ENCODE measurements at regions not wholly inside any gene's neighbourhood (a gene's known extent, or its start where the extent isn't known, plus 50 kb on each side); places are given as distances from the start of the nearest gene placed in this dataset.
"Not testable (repeated sequence)": the region's sequence is repeated elsewhere in the genome, so short reads cannot be mapped to it uniquely, and the experiment has no call there.

DNA sequence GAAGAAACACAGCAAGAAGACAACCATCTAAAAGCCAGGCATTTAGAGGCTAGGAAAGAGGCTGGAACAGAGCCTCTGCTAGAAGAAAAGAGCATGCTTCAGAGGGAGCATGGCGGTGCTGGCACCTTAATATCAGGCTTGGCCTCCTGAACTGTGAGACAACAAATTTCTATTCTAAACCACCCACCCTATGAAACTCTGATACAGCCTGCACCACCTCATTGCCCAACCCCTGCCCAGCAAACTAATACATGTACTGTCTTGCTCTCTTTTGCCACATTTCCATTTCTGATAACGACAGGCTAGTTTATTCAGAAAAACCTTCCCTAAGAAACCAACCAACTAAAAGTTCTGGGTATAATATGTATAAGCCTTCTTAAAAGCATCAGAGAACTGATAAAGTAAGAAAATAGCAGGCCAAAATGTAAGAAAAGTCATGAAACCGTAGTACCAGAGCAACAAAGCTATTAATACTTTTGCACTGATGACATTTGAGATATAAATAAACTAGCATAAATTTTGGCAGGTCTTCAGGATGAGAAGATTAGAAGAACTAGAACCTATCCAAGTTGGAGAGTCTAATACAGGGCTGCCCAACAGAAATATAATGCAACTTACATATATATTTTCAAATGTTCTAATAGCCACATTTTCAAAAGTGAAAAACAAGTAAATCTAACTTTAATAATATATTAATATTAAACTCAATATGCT lies 184.7 kb upstream of the HSF2 start:
- intact Hi-C loops (cut with DNase I): no loop called here
- DNase-seq: no peak

DNA sequence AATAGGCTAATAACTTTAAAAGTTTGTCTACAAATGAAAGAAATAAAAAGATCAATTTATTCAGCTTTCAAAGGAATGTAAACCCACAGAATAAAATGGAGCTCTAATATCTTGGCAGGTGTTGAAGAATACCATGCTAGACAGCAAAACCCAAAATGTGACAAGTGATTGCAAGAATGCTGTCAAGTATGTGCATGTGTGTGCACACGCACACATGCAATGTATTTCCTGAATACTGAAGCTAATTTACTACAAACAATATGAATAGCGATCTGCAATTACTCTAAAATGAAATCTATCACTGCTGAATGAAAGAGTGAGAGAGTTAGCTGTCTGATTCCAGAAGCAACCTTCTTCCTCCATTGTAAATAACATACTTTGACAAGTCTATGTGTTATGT lies 179.2 kb upstream of the HSF2 start:
- intact Hi-C loops (cut with DNase I): no loop called here
- DNase-seq: no peak

DNA sequence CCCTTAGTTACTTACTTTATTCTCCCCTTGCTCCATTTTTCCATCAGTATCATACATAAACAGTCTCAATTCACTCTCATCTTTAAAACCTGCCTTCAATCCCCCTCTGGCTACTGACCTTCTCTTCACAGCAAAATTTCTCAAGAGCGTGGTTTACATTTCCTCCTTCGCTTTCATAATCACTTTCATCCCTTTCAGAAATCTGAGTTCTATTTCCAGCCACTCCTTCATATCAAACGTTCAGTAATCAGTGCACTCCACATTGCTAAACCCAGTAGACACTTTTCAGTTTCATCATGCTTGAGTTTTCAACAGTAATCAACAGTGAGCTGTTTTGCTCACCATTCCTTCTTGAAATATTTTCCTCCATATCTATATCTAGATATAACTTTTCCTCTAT lies 176.7 kb upstream of the HSF2 start:
- intact Hi-C loops (cut with DNase I): no loop called here
- DNase-seq: no peak

DNA sequence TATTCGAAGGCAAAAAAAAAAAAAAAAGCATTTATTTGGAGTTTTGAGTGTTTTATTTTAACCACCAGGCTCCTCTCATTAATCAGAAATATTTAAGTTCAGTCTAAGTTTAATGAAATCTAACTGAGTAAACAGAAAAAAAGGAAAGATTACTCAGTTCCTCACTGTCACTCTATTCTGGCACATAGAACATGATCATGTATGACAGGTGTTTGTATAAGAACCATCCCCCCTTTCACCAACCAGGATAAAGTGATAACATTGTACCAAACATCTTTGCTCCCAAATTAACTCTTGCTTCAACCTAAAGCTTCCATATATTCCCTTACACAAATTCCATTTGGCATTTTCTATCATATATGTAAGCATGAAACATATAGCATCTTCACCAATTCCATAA lies 176.2 kb upstream of the HSF2 start:
- no peak for DNase-seq
- intact Hi-C loops (cut with DNase I): no loop called here

DNA sequence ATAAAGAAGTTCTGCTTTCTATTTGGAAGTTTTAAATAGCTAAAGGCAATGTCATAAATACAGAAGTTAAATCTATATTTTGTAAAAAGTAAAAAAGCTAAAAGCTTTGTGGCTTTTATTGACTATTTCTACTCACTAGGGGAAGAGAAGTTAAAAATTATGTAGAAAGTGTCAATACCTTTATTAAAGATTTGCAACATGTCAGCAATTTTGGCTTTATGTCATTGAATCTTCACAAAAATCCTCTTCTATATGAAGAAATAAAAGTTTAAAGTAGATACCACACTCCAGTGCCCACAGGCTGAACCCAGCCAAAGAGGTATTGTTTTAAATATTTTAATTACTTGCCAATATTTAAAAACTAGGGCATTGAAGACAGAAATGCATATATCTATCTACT lies 160.6 kb upstream of the HSF2 start:
- intact Hi-C loops (cut with DNase I): no loop called here
- no peak for DNase-seq

DNA sequence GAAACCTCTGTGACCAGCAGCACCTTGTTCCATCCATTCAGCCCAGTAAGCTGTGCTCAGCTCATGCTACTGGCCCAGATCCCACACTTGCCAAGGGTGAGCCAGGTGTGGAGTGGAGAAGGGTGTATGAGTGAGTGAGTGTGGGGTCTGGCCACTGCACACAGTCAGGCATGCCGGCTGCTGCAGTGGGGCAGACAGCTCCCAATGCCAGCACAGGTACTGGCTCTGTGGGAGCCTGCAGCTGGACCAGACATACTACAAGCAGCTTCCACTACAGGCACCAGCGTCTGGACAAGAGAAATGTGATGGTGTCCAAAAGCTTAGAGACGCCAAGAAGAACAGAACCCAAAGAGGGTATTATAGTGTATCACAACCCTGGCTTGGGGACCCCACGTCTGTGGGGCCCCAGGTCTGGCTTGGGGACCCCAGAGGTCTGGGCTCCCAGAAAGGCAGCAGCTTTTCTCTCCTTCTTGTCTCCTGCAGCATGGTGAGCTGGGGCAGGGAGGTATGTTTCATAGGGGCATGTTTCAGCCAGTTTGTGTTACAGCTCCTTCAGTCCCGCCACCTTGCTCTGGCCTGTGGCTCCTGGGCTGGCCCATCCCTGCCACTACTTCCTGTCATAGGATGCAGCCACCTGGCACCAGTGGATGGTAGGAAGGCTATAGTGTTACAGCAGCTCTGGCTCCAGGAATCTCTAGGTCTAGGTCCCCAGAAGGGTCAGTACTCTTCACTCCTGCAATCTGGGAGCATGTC lies 152.4 kb upstream of the HSF2 start:
- DNase-seq: no peak
- intact Hi-C loops (cut with DNase I): no loop called here

DNA sequence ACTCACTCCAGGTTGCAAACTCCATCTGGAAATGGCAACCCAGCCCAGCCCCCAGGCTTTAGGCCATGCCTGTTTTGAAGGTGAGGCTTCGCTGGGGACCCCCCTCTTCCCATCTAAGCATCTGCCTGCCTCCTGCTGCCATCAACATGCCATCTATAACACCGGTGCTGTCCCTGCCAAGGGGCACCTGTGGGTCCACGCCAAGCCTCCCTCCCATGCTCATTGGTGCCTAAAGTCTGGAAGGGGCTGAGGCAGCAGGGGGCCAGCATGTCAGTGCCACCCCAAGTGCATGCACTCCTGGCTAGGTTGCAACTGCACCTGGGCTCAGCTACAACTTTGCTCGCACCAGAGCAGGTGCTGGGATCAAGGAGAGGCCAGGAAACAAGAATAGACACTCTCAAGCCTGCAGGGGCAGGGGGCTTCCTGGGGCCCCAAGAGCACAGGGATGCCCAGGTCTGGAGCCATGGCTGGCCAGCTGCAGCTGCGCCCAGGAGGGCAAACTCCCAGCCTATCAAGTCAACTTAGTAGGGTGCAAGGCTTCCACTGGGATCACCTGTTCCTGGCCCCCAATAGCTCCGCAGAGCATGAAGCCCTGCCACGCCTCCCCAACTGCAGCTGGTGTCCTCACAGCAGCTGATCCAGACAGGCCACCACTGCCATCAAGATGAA lies 151.3 kb upstream of the HSF2 start:
- intact Hi-C loops (cut with DNase I): no loop called here
- no peak for DNase-seq

DNA sequence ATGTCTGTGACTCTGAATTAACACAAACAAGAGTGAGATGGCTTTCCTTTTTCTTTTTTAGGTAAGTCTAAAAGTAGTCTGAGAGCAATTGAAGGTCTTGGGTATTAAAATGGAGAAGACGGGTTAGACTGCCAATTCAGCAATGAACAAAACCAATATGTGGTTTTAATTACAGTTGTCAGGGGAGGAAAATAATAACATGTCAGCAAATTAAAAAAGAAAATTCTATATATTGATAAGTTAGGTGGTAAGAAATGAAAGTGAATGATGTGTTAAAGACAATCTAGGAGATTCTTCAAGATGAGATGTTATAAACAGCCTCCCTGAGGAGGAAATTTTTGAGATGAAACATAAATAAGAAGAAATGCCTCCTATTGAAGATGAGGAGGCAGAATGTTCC lies 150.6 kb upstream of the HSF2 start:
- intact Hi-C loops (cut with DNase I): no loop called here
- DNase-seq: no peak

DNA sequence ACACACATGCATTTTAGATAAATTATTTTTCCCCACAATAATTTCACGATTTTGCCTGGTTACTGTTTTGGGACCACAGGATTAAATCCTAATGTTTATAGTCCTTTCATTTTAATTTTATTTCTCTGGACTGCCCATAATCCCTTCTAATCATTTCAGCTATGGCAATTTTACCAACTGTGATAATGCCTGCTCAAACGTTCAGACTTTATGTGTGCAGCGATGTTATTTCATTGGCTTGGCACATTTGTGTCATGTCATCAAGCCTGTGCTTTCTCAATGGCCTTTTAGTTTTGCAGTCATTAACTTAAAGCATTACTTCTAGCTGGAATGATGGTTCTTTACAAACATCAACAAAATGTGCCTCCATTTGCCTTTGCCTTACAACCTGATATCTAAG lies 140.6 kb upstream of the HSF2 start:
- no peak for DNase-seq
- intact Hi-C loops (cut with DNase I): no loop called here

DNA sequence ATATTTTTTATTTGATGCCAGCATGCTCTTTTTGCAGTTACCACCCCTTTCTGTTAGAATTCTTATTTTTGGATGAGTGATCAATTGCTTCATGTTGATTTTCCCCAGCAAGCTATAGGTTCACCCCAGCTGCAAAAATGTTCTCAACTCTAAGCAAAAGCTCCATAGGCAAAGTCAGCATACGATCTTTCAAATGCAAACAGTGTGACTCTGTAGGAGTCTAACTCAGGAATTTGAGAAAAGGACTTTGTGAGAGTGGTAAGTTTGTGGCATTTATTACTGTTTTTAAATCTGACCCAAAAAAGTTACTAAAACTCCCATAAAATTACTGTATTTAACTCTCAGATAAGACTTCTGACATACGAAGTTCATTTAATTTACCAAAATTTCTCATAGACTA lies 134.9 kb upstream of the HSF2 start:
- intact Hi-C loops (cut with DNase I): no loop called here
- no peak for DNase-seq

DNA sequence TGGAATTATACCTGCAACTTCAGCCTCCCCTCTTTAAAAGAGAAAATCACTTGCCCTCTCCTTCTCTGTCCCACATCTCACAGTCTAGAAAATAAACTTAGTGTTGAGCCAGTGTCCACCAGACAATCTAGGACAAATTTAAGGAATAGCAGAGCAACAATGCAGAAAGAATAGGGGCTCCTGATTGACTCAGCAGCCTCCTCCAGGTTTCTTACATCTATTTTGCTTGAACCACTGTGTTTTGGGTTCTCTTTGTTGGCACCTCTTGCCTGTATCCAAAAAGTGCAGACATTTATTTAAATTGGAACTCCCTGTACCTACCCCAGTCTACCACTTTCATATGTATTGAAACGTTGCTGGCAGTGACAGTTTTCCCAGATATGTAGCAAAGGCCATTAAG lies 133.7 kb upstream of the HSF2 start:
- intact Hi-C loops (cut with DNase I): no loop called here
- DNase-seq: no peak

DNA sequence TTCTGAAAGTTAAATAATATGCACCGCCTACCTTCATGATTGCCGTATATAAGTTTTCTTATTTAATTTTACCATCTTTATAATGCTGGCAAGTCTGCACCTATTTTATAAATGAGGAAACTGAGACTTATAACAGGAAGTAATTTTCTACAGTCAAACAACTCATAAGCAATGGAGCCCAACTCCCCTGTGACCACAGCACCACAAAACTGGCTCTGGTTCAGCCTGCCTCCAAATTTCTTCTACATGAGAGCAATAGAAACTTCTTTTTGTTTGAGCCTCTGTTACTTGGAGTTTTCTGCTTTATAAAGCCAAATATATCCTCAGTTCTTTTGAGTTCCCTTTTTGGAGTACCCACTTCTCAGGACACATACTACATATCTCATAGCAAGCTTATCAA lies 131.1 kb upstream of the HSF2 start:
- no peak for DNase-seq
- intact Hi-C loops (cut with DNase I): no loop called here

DNA sequence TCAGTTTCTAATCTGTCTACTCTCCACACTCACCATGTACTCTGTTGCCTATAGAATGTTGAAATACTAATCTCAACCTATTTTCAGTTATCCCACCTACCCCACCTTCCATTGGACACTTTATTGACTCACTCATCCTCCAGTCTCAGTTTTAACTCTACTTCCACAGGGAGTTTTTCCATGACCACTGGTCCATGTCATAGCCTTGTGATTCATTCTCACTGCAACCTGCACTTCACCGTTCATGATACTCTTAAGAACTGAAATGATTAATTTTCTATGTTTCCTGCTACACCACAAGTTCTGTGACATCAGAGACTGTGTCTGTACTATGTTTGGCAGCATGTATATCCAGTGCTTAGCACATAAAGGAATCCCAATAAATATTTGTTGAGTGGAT lies 122.8 kb upstream of the HSF2 start:
- DNase-seq: no peak

DNA sequence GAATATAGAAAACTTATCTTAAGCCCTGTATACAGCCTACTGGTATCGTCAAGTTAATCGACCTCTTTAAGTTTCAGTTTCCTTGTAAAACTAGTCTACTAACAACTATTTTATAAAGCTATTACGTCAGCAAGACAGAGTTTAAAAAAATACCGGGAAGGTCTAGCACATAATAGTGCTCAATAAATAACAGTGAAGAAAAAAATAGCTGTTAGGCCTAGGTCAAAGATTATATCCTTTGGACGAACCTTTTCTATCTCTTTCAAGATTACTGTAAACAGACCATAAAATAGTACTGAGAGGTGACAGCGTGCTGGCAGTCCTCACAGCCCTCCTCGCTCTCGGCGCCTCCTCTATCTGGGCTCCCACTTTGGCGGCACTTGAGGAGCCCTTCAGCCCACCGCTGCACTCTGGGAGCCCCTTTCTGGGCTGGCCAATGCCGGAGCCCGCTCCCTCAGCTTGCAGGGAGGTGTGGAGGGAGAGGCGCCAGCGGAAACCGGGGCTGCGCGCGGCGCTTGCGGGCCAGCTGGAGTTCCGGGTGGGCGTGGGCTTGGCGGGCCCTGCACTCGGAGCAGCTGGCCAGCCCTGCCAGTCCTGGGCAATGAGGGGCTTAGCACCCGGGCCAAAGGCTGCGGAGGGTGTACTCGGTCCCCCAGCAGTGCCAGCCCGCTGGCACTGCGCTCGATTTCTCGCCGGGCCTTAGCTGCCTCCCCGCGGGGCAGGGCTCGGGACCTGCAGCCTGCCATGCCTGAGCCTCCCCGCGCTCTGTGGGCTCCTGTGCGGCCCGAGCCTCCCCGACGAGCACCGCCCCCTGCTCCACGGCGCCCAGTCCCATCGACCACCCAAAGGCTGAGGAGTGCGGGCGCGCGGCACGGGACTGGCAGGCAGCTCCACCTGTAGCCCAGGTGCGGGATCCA lies 119.1 kb upstream of the HSF2 start:
- DNase-seq; intact Hi-C loops (cut with DNase I): not testable (repeated sequence)

More for the DNA sequence above, 122.8 kb upstream of the HSF2 start:
- intact Hi-C loops (cut with DNase I): no loop called here

DNA sequence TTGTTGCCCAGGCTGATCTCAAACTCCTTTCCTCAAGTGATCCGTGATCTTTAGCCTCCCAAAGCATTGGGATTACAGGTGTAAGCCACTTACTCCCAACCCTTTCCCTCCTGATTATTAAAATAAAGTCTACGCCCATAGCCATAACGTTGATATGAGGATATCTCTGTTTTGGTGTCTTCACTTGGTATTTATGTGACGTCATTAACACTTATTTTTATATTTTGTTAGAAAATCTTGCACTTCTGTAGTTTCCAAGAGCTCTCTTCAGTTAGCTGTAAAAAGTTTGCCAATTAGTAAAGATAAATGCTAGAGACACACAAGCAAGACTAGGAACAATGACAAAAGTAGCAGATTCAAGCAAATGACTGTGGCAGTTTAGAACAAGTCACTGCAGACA lies 115.6 kb upstream of the HSF2 start:
- intact Hi-C loops (cut with DNase I): no loop called here
- DNase-seq: no peak

DNA sequence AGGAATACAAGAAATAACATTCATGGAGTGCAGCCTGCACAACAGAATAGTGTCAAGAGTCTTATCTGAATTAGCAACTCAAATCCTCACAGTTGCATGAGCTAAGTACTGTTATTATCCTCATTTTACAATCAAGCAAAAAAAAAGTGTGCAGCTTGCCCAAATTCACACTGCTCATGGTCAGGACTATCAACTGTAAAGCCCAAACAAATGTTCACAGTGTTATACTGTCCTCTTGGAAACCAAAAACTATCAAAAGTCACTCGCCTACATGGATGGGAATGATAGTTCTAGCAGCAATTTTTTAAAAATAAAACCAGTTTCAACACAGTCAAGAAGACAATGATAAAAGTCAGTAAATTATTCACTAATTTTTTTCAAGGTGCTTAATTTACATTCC lies 114.6 kb upstream of the HSF2 start:
- intact Hi-C loops (cut with DNase I): no loop called here
- DNase-seq: no peak

DNA sequence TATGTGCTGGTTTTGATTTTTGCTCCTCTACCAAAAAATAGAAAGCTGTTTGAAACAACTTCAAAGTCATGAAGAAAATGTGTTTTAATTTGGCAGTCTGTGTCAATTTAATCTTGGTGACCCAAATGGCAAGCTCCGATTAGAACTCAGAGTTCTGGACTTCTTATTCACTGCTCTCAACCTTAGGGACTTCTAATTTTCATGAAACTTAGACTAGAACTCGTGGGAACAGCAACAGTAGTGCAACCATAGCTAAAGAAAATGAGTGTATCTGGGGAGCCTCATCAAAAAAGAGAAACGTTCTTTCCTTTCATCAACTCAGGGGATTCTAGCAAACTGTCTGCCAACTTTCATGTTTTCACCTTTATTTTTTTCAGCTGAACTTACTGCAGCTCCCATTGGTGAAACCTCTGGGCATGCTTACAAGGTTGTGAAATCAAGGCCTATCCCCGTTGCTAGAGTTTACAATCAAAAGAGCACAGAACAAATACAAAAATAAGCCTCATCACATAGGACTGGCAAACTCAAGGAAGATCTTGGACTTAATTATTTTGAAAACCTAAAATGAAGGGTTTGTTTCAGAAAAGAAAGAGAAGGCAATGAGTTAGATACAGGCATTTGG lies 114.0 kb upstream of the HSF2 start:
- intact Hi-C loops (cut with DNase I): no loop called here
- DNase-seq: no peak

DNA sequence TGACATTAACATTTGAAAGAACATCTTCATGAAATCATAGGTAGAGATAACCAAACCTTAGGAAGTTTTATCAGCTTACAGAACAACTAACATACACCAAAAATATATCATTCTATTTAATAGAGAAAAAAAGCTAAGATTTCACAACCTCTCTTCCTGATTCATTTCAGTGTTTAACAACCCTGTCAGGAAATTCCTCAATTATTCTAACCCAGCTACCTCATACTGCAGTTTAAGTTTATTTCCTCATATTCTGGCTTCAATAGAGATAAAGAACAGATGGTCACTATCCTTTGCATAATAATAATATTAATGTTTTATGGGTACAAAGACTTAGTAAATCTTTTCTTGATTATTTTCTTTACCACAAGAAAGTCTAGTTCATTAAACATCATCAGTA lies 112.9 kb upstream of the HSF2 start:
- no peak for DNase-seq
- intact Hi-C loops (cut with DNase I): no loop called here

All from head of caudate nucleus (tissue), 42 donors.